Hematopoietic multipotent progenitor cell treated with erythropoietin and hydrocortisone succinate and interleukin-3 and kit ligand, for 6 days (in vitro differentiated cells): ENCODE measurements at regions not wholly inside any gene's neighbourhood (a gene's known extent, or its start where the extent isn't known, plus 50 kb on each side); places are given as distances from the start of the nearest gene placed in this dataset.
"Not testable (repeated sequence)": the region's sequence is repeated elsewhere in the genome, so short reads cannot be mapped to it uniquely, and the experiment has no call there.

Experiments
- DNase-seq: peaks from one replicate; pipeline ENCODE4 v3.0.0-alpha.2; 2015

DNA sequence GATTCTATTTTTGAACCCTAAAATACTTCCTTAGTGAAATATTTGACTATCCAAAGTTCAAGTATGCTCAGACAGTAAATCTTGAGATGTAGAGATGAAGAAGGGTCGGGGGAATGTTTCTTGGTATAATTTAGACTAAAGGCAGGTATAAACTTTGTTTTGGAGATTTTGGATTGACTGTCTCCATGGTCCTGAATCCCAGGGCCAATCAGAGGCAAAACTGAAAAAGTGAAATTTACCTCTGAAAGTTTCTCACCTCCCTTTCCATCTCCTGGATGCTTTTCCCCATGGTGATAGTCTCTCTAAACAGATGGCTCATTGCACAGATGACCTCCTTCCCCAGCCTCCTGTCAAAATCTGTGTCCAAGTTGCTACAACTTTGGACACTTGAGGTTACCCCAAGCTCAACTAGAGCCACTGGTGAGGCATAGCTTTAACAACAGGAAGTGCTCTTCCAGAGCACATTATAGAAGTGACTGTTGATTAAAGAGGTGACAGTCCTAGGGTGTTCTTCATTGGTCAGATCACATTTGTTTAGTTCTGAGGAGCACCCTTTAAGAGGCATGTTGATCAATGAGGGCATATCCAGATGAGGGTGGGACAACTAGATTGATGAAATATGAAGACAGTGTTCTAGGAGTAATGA is 128.4 kb downstream of the AKAP11 start:
- no peak for DNase-seq

DNA sequence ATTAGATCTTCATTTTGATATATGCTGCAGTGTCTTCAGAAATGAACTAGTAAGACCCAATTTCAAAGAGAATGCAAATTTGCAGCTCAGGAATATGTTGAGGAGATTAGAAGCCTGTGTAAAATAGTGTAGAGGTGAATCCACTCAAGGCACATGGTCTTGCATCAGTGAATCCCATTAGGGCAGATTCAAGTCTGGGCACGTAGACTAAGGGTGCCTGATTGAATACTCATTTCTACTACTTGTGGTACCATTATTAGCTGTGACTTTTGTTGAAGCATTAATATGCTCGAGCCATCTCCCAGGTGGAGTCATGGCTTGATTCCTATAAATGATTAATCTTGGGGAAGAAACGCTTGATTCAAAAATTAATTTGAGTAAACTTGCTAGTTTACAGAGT is 129.4 kb downstream of the AKAP11 start:
- DNase-seq, result no peak

DNA sequence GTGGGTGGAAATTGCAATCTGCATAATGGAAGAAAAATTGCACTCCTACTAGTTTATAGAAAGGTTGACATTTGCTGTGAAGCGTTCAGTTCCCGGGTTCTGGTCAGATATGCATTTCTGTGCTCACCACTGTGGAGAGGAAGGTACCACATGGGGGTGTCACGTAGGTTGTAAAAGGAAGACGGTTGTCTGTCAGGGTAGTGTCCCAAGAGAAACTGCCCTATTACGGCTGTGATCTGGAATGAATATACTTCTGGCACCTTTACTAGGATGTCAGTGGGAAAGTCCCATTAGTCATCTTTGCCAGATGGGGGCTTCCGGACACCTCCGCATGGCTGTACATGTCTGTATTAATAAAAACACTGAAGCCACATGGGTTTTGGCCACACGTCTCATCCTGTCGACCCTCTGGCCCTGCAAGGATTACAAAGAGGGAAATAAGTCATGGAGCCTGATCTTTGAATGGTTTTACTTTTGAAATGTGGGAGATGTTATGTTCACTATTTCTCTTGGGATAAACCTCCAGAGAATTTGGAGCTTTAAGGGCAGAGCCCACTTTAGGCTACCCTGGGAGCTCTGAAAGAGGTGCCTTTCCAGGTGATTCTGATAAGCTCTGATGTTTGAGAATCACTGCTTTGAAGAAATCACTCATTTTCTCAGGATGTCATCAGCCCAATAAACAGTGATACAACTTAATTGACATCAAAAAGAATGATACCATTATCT is 133.9 kb downstream of the AKAP11 start:
- no peak for DNase-seq

DNA sequence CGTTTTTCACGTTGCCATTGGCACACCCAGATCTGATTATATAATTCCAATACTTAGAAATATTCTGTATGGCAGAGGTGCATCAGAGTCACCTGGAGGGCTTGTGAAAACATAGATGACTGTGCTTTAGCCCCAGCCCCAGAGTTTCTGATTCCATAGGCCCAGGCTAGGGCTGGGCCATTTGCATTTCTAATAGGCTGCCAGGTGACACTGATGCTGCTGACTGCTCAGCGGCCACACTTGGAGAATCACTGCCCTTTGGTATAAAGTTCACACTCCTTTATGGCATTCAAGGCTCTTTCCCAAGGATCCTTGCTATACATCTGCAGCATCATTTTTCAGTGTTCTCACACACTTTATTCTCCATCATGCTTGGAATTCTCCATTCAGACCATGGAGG is 137.1 kb downstream of the AKAP11 start:
- no peak for DNase-seq

DNA sequence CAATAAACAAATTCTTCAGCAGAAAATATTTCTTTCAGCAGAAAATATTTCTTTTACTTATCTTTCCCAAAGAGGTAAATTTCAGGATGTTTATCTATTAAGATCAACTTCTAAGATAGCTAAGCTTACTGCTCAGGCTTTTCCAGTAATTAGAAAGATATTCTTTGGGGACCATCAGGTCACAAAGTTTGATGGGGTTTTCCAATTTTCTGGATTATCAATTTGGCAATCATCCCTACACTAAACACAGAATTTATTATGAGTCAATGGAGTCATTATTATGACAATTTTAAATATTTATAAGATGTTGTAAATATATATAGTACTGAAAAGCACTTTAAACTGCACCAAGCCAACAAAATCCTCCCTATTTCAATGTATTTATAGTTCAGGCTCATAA is 137.6 kb downstream of the AKAP11 start:
- DNase-seq, result no peak

DNA sequence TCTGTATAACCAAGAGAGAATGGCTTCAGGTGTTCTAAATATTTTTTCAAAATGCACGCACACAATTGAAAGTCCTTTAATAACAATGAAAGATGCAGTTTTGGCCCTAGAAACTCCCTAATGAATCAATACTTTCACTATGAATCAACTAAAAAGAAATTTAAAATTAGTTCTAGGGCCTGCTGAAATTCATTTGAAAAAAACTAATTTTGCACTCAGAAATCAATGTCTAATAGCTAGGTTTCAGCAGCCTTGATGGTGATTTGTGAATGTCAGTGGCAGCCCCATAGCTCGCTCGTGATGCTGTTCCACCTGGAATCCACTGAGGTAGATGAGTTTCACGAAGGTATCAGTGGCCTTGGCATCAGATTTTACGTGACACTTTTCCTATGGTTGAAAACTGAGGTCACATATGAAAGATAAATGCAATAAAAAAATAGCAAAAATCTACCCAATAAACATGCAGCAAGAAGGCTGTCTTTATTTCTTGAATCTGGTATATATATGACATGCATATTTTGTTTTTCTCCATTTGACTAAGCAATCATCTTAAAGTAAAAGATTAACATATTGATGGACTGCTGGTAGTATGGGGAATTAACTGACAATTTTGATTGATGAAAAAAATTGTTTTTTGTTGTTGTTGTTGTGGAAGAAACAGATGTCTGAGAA is 141.0 kb downstream of the AKAP11 start:
- no peak for DNase-seq

DNA sequence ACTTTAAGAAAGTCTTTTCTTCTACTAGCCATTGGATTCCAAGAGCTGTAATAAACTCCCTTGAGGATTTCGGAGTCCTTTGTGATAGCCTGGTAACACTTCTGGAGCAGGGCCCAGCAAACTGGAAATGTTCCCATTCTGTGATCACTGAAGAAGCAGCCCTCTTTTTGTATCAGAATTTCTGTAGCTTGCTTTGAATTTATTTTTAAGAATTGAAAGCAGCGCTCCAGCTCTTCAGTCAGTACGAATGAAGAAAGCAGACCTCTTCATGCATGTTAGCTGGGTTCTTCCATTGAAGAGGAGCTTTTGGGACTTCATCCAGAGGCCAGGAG is 141.5 kb downstream of the AKAP11 start:
- no peak for DNase-seq

DNA sequence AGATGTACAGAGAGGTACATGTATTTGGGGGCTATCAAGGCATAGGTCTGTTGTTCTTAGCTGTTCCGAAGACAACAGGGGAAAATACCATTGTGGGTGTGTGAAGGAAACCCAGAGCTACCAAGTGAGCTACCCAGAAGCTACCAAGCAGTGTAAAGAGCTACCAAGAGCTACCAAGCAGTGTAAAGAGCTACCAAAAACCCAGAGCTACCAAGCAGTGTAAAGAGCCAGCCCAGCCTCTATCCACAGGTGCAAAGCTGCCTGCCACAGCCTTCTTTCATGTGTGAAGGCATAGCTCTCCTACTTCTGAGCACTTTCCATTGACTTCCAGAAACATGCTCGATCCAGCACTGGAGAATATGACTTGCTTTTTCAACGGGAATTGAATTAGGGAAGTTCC is 145.7 kb downstream of the AKAP11 start:
- DNase-seq, result no peak

DNA sequence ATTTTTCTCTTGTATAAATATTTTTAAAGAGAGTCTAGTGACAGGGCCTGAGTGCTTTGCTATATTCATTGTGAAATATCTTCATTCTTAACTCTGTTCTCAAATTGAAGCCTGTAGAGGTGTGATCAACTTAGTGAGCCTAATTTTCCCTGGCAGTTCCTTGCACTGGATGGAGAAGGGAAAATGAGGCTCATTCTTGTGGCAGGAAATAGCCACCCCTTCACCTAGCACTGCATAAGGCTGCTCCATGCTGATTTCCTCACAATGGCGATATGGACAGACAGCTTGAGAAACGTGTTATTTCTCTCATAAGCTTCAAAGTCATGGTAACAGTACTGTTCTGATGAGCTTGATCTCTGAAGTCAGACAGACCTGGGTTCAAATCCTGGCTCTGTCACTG is 146.2 kb downstream of the AKAP11 start:
- no peak for DNase-seq

DNA sequence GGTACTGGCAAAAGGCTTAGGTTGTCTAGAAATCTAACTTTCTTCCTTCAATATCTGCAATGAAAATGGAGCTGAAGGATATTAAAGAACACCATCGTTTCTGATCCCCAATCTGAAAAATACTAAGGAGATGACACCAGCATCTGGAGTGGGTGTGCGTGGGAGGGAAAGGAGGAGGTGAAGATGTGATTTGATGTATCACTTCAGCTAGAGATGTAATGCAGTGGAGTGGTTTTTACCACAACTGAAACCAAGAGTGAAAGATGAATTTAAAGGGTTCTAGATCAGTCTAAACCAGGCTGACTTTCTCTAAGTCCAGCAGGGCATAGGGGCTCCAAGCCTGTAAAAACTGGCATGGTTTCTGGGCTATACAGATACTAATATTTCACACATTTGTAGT is 148.4 kb downstream of the AKAP11 start:
- DNase-seq, result no peak

DNA sequence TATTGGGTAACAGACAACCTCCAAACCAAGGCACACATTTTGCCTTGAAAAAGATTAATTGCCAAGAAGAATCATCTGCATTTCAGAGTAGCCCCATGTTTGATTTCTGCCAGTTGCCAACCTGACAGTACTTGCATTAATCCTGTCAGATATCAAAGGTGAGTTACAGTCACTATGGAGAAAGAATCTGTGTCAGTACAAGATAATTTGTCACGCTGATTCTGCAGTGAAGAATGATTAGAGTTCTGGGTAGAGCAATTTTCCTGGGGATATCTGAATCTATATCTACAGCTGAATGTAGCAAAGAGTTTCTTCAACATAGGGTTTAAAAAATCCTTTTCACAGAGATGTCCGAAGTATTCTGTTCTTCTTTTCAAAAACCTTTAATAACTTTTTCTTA is 150.7 kb downstream of the AKAP11 start:
- DNase-seq, result no peak

DNA sequence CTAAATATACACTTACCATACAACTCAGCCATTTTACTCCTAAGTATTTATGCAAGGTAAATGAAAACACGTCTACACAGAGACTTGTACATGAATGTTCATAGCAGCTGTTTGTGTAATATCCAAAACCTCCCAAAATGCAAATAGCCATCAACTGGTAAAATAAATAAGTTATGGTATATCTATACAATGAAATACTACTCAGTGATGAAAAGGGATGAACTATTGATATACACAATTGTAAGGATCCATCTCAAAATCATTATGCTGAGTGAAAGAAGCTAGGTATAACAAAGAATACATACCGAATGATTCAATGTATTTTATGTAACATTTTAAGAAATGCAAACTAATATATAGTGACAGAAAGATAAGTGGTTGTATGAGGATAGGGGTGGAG is 149.8 kb upstream of the TNFSF11 start:
- no peak for DNase-seq

DNA sequence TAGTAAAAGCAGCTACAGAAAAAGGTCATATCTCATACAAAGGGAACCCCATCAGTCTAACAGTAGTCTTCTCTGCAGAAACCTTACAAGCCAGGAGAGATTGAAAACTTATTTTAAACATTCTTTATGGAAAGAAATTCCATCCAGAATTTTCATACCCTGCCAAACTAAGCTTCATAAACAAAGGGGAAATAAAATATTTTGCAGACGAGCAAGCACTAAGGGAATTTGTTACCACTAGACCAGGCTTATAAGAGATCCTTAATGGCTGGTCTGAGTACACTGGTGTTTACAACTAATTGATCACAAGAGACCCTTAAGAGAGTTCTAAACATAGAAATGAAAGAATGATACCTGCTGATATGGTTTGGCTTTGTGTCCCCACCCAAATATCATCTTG is 128.6 kb upstream of the TNFSF11 start:
- DNase-seq, result no peak

DNA sequence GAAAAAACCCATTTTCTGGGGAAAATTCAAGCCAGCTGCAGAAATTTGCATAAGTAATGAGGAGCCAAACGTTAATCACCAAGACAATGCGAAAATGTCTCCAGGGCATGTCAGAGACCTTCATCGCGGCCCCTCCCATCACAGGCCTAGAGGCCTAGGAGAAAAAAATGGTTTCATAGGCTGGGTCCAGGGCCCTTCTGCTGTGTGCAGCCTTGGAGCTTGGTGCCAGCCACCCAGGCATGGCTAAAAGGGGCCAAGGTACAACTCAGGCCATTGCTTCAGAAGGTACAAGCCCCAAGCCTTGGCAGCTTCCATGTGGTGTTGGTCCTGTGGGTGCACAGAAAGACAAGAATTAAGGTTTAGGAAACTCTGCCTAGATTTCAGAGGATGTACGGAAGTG is 127.4 kb upstream of the TNFSF11 start:
- not testable (repeated sequence) for DNase-seq

DNA sequence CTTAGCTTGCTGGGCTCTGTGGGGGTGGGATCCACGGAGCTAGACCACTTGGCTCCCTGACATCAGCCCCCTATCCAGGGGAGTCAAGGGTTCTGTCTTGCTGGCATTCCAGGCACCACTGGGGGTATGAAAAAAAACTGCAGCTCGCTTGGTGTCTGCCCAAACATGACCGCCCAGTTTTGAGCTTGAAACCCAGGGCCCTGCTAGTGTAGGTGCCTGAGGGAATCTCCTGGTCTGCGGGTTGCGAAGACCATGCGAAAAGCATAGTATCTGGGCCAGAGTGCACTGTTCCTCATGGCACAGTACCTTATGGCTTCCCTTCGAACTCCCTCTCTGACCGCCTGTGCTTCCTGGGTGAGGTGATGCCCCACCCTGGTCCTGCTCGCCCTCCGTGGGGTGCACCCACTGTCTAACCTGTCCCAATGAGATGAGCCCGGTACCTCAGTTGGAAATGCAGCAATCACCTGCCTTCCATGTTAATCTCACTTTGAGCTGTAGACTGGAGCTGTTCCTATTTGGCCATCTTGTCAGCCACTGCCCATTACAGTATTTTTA is 120.8 kb upstream of the TNFSF11 start:
- no peak for DNase-seq

DNA sequence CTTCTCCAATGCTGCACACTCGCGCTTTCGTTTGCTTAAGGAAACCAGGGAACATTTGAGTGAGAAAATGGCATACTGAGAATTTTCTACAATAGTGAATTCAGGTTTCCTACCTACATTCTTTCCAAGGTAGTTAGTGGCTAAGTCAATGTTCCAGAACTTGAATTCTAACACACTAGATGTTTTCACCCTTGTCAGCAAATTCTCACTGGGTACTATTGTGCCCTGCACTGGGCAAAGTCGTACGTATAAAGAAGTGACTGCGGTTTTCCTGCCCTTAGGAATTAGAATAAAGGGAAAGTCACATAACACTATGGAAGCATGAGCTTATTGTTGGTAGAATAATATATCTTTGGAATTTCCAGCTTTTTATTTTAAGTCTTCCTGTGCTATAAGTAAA is 119.2 kb upstream of the TNFSF11 start:
- no peak for DNase-seq

DNA sequence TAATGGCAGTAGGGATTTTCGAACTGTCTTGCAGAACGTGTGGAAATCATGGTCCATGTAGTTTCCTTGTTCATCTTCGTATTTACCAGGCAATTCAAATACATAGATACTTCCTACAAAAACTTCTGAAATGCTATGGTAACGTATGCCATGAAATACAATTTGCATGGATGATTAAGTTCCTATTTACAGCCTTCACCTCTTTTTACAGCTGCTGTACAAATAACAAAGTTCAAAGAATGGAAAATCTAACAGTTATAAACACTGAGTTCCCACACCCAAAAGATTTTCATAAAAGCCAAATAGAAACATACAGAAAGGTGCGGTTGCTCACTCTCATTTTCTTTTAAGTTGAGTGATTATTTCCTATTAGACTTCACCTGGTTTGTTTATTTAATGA is 115.8 kb upstream of the TNFSF11 start:
- DNase-seq, result no peak

DNA sequence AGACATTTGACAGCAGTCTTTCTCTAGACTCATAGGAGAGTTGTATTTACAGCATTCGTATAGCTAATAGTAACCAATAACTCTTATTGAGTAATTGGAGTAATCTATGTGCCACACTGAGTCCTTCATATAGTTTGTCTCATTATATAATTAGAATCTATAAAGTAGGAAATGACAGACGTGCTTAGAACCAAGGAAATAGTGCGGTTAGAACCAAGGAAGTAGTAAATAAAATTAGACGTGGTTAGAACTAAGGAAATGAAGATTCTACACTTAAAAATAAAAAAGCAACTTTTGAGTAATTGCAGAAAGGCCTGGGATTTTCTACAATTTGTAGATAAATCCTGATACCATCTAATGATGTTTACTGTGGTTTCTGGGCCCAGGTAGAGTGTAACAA is 107.8 kb upstream of the TNFSF11 start:
- DNase-seq, result no peak

DNA sequence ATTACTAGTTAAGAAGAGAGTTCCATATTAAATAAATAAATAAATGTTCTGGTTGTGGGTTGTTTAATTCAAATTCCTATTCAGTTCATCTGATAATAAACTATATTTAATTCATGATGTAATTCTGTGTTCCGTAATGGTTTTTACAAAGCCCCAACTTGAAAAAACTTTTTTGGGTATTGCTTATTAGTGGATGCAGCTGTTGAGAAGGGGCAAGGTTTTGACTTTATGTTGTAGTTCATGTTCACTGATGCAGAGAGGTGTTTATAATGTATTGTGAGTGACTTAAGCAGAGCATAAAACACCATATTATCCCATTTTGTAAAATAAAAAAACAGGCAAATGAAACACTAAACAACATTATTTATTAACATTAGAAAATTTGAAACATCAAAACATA is 107.3 kb upstream of the TNFSF11 start:
- no peak for DNase-seq

DNA sequence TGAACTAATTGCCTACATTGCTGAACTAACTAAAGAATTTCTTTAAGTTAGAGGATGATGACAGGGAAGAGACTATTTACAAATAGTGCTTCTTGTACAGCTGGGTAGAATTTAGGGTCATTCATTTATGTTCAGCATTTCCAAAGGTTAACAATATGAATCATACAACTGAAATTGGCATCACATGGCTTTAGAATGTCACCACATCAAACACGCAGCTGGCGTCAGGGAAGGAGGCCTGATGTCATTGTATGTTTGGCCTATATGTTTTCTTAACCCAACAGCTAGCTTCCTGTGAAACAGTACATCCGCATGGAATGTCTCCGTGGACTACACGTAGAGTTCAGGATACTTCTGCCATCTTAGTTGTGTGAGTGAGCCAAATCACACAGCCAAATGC is 99.0 kb upstream of the TNFSF11 start:
- DNase-seq, result no peak

DNA sequence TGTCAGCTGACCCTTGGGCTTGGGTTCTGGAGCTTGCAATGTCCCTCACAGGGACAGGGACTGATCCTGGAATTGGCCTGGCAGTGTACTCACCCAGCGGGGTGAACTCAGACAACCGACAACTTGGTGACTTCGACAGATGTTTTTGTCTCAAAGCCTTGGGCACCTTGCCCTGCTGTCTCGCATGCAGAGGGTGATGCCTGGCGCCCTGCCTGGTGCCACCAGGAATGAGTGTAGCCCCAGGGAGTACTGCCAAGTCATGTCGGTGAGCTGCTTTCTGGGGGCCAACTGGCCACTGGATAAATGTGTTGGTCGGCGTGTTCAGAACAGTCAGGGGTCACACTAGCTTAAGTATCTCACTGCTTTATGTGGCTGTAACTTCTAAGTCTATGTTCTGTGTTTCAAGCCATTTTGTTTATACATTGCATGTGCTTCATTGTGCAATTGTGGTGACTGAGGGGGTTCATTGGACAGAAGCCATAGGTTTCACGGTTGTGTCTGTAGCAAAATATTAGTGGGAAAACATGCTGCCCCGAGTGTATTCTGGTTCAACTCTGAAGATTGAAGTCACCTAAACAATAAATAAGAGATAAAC is 96.3 kb upstream of the TNFSF11 start:
- DNase-seq, result no peak

DNA sequence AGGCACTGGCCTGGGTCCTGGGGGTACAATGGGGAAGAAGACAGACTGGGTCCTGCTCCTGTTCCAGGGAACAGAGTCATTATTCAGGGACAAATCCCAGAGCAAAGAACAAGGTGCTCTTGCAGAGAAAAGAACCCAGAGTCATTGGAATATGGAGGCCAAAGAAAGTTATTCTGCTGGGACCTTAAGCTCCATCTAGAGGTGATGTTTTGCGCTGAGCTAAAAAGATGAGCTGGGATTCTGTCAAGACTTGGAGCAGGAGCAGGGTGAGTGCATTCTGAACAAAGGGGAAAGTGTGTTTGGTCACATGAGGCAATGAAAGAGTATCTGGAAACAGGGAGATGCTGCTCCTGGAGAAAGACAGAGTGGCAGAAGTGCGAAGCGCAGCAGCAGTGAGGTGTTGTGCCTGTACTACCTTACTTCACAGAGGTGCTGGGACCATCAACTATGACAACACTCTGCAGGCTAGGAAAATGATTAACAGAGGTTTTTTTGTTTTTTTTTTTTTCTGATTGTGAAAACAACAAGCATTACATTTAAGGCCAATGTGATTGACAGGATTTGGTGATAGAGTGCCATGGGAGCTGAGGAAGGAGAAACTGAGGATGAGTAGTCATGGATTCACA is 95.3 kb upstream of the TNFSF11 start:
- DNase-seq, result peak; percentile 8

DNA sequence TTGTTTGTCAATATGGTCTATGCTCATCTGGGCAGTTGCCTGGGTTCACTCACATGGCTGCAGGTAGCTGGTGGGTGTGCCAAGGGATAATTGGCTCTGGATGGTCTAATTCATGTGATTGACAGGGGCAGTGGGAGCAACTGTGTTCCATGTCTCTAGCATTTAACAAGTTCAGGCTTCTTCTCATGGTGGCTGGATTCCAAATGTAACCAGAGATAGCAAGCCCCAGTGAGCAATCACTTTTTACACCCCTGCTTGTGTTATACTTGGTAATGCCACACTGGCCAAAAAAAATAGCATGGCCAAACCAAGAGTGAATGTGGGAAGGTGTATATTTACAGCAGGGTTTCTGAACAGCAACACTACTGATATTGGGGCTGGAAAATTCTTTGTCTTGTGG is 89.6 kb upstream of the TNFSF11 start:
- DNase-seq, result no peak
